Panc1 (cell line): ENCODE measurements at regions not wholly inside any gene's neighbourhood (a gene's known extent, or its start where the extent isn't known, plus 50 kb on each side); places are given as distances from the start of the nearest gene placed in this dataset.

Experiments
- ATAC-seq: fragments of 200-7000 bp; cut with Tn5 transposase; 2 replicates; pipeline ENCODE4 v1.9.1; 2020; ENCODE audit warnings: mild to moderate bottlenecking, moderate library complexity
- BruUV-seq: library from RNA; stranded (reverse); fragments of 400-500 nt; replicated peaks from 2 replicates; lab custom pipeline; 2021; lab: Mats Ljungman, UMichigan
- CTCF ChIA-PET: fragments of 300-600 bp; sonication (Branson Sonifier 250); formaldehyde crosslinking; loops from one replicate; lab custom pipeline; 2022; ENCODE audit warnings: antibody characterized with exemption; lab: Charles Lee
- POLR2A ChIA-PET: fragments of 300-600 bp; sonication (Branson Sonifier 250); formaldehyde crosslinking; loops from one replicate; lab custom pipeline; 2022; ENCODE audit warnings: antibody characterized with exemption; lab: Charles Lee
- DNase-seq: peaks from one replicate; pipeline ENCODE4 v3.0.0-alpha.2; 2010; ENCODE audit warnings: low read depth, low spot score
- H3K27ac ChIP-seq: 2 replicates; pipeline ENCODE4 v1.5.1; 2011; ENCODE audit warnings: mild to moderate bottlenecking, low read length, inconsistent platforms
- H3K27me3 ChIP-seq: fragments of 200-500 bp; sonication (Bioruptor generic); 2 replicates; pipeline ENCODE4 v1.6.0; 2014; ENCODE audit warnings: low read length, inconsistent platforms; ENCODE audit not compliant: control insufficient read depth, insufficient read depth
- H3K36me3 ChIP-seq: fragments of 200-500 bp; sonication (Bioruptor generic); 2 replicates; pipeline ENCODE4 v1.5.1; 2014; ENCODE audit warnings: inconsistent platforms, mild to moderate bottlenecking, low read length, moderate library complexity; ENCODE audit not compliant: control insufficient read depth, insufficient read depth
- H3K4me1 ChIP-seq: 2 replicates; pipeline ENCODE4 v1.5.1; 2011; ENCODE audit warnings: inconsistent platforms, mild to moderate bottlenecking, low read length, moderate library complexity; ENCODE audit not compliant: control insufficient read depth, insufficient read depth
- H3K4me3 ChIP-seq, 2 experiments: 2 replicates each; pipeline ENCODE4 v1.5.1; 2011 to 2012; ENCODE audit warnings: low read depth in 2 of 2, low read length in 2 of 2, mild to moderate bottlenecking in 2 of 2, inconsistent platforms in 1 of 2, moderate library complexity in 1 of 2
- H3K9me3 ChIP-seq: fragments of 200-500 bp; sonication (Bioruptor generic); 2 replicates; pipeline ENCODE4 v1.5.1; 2014; ENCODE audit warnings: low read depth, mild to moderate bottlenecking, inconsistent platforms, low read length, moderate library complexity; ENCODE audit not compliant: control insufficient read depth, insufficient read depth
- POLR2AphosphoS5 ChIP-seq: IDR thresholded peaks from 2 replicates; pipeline ENCODE4 v1.6.1; 2012; ENCODE audit warnings: mild to moderate bottlenecking, low read depth, low read length, moderate library complexity
- SIN3A ChIP-seq: IDR thresholded peaks from 2 replicates; pipeline ENCODE4 v1.6.1; 2012; ENCODE audit warnings: low read depth, mild to moderate bottlenecking, low read length, moderate library complexity, borderline replicate concordance; ENCODE audit not compliant: insufficient read depth
- TCF7L2 ChIP-seq: IDR thresholded peaks from 2 replicates; pipeline ENCODE4 v1.6.1; 2011; ENCODE audit warnings: mild to moderate bottlenecking, low read depth, low read length, inconsistent platforms
- in situ Hi-C: cut with HindIII; loops from 2 replicates; pipeline ENCODE4 v1.10.0; 2016; ENCODE audit warnings: low sequenced_read_pairs, low pct_unique_long_range_greater_than_20kb
- intact Hi-C: fragments of 100-400 bp; cut with micrococcal nuclease; formaldehyde crosslinking; loops from one replicate; pipeline ENCODE4 v1.10.0; 2022; ENCODE audit not compliant: unreplicated experiment
- TF ChIP-seq, protein P1 (sequence below): fragments of 450-650 bp; IDR thresholded peaks from 2 replicates; pipeline ENCODE4 v1.5.1; 2017; ENCODE audit warnings: mild to moderate bottlenecking
- TF ChIP-seq, protein P2 (sequence below), 2 experiments: IDR thresholded peaks; 2 replicates each; pipeline ENCODE4 v1.6.1; 2011 to 2012; ENCODE audit warnings: low read depth in 2 of 2, control low read depth in 1 of 2, low read length in 1 of 2, mild to moderate bottlenecking in 1 of 2, moderate library complexity in 1 of 2; ENCODE audit not compliant: insufficient read depth in 1 of 2

DNA sequence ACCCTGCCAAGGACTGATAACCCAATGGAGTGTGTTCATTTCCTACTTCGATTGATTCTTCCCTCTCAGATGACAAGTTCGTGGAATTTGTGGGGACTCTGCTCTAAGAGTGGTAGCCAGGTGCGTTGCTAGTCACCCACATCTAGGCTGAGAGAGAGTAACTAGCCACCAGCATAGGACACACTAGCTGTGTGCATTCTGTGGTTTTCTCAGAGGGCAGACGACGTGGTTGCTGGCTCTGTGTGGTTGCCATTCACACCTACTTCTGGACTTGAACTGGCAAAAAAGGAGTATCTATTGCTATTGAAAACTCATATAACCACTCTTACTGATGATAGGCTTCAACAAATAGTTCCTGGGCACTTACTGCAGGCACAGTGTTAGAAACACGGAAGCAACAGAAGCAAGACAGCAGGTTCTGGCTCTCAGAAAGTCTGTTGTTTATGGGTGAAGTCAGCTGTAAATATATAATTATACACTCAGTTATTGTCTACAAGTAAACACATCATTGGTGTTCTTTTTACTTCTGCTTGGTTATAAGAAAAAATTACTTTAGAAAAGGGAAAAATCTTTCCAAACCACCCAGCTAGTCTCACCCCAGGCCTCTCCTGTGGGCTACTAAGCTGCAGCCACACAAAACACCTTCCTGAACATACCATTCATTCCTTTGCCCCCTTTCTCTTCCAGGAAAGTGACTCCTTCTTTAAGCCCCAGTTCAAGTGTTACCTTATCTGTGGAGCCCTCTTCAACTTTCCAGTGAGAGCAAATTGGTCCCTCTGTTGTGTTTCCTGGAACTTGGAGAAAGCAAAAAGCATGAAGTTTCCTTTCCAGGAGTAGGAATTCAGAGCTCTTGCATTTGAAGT is 151.1 kb upstream of the HAPLN1 start:
- no peaks in the 10 kb centered on the region for H3K4me1 ChIP-seq
- H3K27ac ChIP-seq: no peak overlapping the region
- in situ Hi-C loops: no loop called here
- ATAC-seq (no peak), DNase-seq (no peak)
- no peaks in the 10 kb centered on the region for H3K27me3 ChIP-seq
- CTCF ChIA-PET: no interaction called here
- H3K9me3 ChIP-seq: no peaks in the 10 kb centered on the region
- H3K4me3 ChIP-seq: no peak overlapping the region
- no TSS peak for BruUV-seq
- H3K36me3 ChIP-seq: no peaks in the 10 kb centered on the region
- intact Hi-C loops: no loop called here
- POLR2A ChIA-PET: no interaction called here
- TF ChIP-seq SIN3A (no peak), POLR2AphosphoS5 (no peak), TCF7L2 (no peak)
- TF ChIP-seq, protein P1, sequence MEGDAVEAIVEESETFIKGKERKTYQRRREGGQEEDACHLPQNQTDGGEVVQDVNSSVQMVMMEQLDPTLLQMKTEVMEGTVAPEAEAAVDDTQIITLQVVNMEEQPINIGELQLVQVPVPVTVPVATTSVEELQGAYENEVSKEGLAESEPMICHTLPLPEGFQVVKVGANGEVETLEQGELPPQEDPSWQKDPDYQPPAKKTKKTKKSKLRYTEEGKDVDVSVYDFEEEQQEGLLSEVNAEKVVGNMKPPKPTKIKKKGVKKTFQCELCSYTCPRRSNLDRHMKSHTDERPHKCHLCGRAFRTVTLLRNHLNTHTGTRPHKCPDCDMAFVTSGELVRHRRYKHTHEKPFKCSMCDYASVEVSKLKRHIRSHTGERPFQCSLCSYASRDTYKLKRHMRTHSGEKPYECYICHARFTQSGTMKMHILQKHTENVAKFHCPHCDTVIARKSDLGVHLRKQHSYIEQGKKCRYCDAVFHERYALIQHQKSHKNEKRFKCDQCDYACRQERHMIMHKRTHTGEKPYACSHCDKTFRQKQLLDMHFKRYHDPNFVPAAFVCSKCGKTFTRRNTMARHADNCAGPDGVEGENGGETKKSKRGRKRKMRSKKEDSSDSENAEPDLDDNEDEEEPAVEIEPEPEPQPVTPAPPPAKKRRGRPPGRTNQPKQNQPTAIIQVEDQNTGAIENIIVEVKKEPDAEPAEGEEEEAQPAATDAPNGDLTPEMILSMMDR: no peak
- TF ChIP-seq, protein P2, sequence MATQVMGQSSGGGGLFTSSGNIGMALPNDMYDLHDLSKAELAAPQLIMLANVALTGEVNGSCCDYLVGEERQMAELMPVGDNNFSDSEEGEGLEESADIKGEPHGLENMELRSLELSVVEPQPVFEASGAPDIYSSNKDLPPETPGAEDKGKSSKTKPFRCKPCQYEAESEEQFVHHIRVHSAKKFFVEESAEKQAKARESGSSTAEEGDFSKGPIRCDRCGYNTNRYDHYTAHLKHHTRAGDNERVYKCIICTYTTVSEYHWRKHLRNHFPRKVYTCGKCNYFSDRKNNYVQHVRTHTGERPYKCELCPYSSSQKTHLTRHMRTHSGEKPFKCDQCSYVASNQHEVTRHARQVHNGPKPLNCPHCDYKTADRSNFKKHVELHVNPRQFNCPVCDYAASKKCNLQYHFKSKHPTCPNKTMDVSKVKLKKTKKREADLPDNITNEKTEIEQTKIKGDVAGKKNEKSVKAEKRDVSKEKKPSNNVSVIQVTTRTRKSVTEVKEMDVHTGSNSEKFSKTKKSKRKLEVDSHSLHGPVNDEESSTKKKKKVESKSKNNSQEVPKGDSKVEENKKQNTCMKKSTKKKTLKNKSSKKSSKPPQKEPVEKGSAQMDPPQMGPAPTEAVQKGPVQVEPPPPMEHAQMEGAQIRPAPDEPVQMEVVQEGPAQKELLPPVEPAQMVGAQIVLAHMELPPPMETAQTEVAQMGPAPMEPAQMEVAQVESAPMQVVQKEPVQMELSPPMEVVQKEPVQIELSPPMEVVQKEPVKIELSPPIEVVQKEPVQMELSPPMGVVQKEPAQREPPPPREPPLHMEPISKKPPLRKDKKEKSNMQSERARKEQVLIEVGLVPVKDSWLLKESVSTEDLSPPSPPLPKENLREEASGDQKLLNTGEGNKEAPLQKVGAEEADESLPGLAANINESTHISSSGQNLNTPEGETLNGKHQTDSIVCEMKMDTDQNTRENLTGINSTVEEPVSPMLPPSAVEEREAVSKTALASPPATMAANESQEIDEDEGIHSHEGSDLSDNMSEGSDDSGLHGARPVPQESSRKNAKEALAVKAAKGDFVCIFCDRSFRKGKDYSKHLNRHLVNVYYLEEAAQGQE (IDR thresholded peaks at IDR 0.05; ENCODE audit: insufficient read depth in 1 of 2, low read depth in 2 of 2, low read length in 1 of 2): no peak

DNA sequence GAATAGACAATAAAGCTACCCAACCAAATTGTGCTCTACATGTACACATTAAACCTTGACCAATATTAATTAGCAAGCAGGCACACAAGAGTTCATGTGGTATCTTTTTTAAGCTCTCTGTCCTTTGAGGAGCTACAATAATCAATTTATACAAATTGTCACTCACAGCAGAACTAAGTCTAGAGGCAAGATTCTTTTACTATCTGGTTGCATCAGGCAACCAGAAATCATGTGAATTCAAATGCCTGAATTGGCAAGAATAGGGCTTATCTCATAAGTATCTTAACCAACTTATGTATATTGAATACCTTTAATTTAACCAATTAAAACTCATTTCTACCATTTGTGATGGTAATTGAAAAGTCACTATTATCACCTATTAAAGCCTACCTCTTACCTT is 145.5 kb upstream of the HAPLN1 start:
- intact Hi-C loops: no loop called here
- no peak for ATAC-seq
- CTCF ChIA-PET: no interaction called here
- no peaks in the 10 kb centered on the region for H3K36me3 ChIP-seq
- BruUV-seq: no TSS peak
- H3K27me3 ChIP-seq: no peaks in the 10 kb centered on the region
- no peak overlapping the region for H3K4me3 ChIP-seq
- no peak for DNase-seq
- no peaks in the 10 kb centered on the region for H3K9me3 ChIP-seq
- no peaks in the 10 kb centered on the region for H3K4me1 ChIP-seq
- no peak overlapping the region for H3K27ac ChIP-seq
- no peak for TF ChIP-seq POLR2AphosphoS5
- TF ChIP-seq TCF7L2: no peak
- TF ChIP-seq, protein P1: no peak
- no peak for TF ChIP-seq SIN3A
- TF ChIP-seq, protein P2 (IDR thresholded peaks at IDR 0.05; ENCODE audit: insufficient read depth in 1 of 2, low read depth in 2 of 2, low read length in 1 of 2): no peak
- in situ Hi-C loops: no loop called here
- POLR2A ChIA-PET: no interaction called here
